ENCODE measurements at regions not wholly inside any gene's neighbourhood (a gene's known extent, or its start where the extent isn't known, plus 50 kb on each side); places are given as distances from the start of the nearest gene placed in this dataset.

GRCh38 chr18:68402784-68403183 is 312.1 kb downstream of the TMX3 start:
- TF ChIP-seq CTCF (IDR thresholded peaks at IDR 0.05) (no peak), POLR2A (IDR thresholded peaks at IDR 0.05) (no peak)

All from Peyer's patch (tissue), 4 donors.